Adipocyte (in vitro differentiated cells): ENCODE measurements at regions not wholly inside any gene's neighbourhood (a gene's known extent, or its start where the extent isn't known, plus 50 kb on each side); places are given as distances from the start of the nearest gene placed in this dataset.
"Not testable (repeated sequence)": the region's sequence is repeated elsewhere in the genome, so short reads cannot be mapped to it uniquely, and the experiment has no call there.

Source experiments
- DNase-seq: peaks from one replicate; pipeline ENCODE4 v3.0.0-alpha.2; 2015; ENCODE audit warnings: low read depth
- H3K27me3 ChIP-seq: replicated peaks from 2 replicates; pipeline ENCODE4 v1.7.0; 2013; ENCODE audit warnings: mild to moderate bottlenecking, low read length, moderate library complexity; ENCODE audit not compliant: control insufficient read depth, insufficient read depth
- H3K36me3 ChIP-seq: 2 replicates; pipeline ENCODE4 v1.7.0; 2013; ENCODE audit warnings: low read length, mild to moderate bottlenecking, moderate library complexity; ENCODE audit not compliant: control insufficient read depth, insufficient read depth, severe bottlenecking
- H3K4me1 ChIP-seq: 2 replicates; pipeline ENCODE4 v1.7.0; 2013; ENCODE audit warnings: mild to moderate bottlenecking, low read length, moderate library complexity; ENCODE audit not compliant: control insufficient read depth, insufficient read depth
- H3K4me3 ChIP-seq: 2 replicates; pipeline ENCODE4 v1.7.0; 2013; ENCODE audit warnings: mild to moderate bottlenecking, low read length, moderate library complexity
- H3K9ac ChIP-seq: 2 replicates; pipeline ENCODE4 v1.7.0; 2013; ENCODE audit warnings: mild to moderate bottlenecking, low read length, moderate library complexity
- H3K9me3 ChIP-seq: 2 replicates; pipeline ENCODE4 v1.7.0; 2013; ENCODE audit warnings: mild to moderate bottlenecking, low read length, moderate library complexity; ENCODE audit not compliant: control insufficient read depth

DNA sequence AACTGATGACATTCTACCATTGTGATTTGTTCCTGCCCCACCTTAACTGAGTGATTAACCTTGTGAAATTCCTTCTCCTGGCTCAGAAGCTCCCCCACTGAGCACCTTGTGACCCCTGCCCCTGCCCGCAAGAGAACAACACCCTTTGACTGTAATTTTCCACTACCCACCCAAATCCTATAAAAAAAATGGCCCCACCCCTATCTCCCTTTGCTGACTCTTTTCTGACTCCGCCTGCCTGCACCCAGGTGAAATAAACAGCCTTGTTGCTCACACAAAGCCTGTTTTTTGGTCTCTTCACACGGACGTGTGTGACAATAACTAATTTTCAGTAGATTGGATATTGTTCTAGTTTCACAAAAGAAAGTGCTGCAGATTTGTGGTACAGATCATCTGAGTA lies 492.2 kb downstream of the RAPGEF2 start:
- not testable (repeated sequence) for H3K9ac ChIP-seq, H3K9me3 ChIP-seq, DNase-seq, H3K36me3 ChIP-seq, H3K27me3 ChIP-seq, H3K4me3 ChIP-seq, H3K4me1 ChIP-seq

DNA sequence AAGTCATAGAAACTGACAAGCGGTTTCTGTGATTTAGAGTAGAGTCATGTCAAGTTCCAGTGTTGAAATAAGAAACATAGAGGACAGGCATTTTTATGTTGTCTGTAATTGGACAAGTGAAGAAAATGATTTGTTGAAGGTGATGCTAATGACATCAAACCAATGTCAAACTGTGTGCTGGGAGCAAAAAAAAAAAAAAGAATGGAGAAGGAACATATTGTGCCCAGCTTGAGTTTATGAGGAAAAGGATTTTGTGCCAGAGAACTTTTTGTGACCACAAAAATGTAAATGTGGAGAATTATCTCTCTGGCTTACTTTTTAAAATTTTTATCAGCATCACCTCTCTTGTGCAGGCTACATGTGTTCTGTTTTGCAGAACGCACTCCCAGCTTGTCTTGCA lies 495.7 kb downstream of the RAPGEF2 start:
- no peak overlapping the region for H3K4me3 ChIP-seq
- DNase-seq, result no peak
- no peaks in the 10 kb centered on the region for H3K4me1 ChIP-seq
- H3K27me3 ChIP-seq, result peaks cover 4% of the 10 kb centered on the region
- no peak overlapping the region for H3K9ac ChIP-seq
- no peaks in the 10 kb centered on the region for H3K9me3 ChIP-seq
- no peaks in the 10 kb centered on the region for H3K36me3 ChIP-seq

- peaks cover 4% of the 10 kb centered on the region for H3K27me3 ChIP-seq
- H3K36me3 ChIP-seq, result no peaks in the 10 kb centered on the region
- no peak overlapping the region for H3K9ac ChIP-seq
- no peaks in the 10 kb centered on the region for H3K9me3 ChIP-seq
- H3K4me1 ChIP-seq, result no peaks in the 10 kb centered on the region
- DNase-seq, result no peak
- H3K4me3 ChIP-seq, result no peak overlapping the region
These were observed 497.2 kb downstream of the RAPGEF2 start for GRCh38 chr4:159600061-159600460.

DNA sequence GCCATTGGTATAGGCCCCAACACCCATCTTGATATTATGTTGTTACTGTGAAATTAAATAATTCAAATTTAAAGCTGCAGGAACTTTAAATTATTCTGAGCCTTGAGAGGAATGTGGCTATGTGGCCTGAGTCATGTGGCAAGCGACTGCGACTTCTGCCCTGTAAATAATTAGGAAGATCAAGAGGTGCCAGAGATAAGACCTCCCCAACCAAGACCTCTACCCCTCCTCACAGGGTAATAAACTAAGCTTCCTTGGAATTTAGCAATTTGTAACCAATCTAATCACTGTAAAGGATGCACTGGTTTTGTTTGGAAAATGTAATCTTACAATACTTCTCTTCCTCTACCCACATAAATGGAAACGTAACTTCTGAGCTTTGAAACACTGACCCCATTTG lies 501.9 kb downstream of the RAPGEF2 start:
- H3K9me3 ChIP-seq, result no peaks in the 10 kb centered on the region
- no peak for DNase-seq
- H3K4me3 ChIP-seq, result no peak overlapping the region
- H3K9ac ChIP-seq, result no peak overlapping the region
- no peaks in the 10 kb centered on the region for H3K27me3 ChIP-seq
- H3K4me1 ChIP-seq, result no peaks in the 10 kb centered on the region
- H3K36me3 ChIP-seq, result no peaks in the 10 kb centered on the region

GRCh38 chr4:159606835-159607234 lies 504.0 kb downstream of the RAPGEF2 start:
- H3K4me1 ChIP-seq, result no peaks in the 10 kb centered on the region
- no peaks in the 10 kb centered on the region for H3K27me3 ChIP-seq
- H3K9ac ChIP-seq, result no peak overlapping the region
- no peaks in the 10 kb centered on the region for H3K36me3 ChIP-seq
- no peak overlapping the region for H3K4me3 ChIP-seq
- no peak for DNase-seq
- no peaks in the 10 kb centered on the region for H3K9me3 ChIP-seq

- Histone ChIP-seq H3K4me3 (no peak overlapping the region), H3K9me3 (no peaks in the 10 kb centered on the region), H3K27me3 (no peaks in the 10 kb centered on the region), H3K9ac (no peak overlapping the region), H3K36me3 (no peaks in the 10 kb centered on the region), H3K4me1 (no peaks in the 10 kb centered on the region)
- DNase-seq, result no peak
These were observed 504.9 kb downstream of the RAPGEF2 start for GRCh38 chr4:159607809-159608208.

DNA sequence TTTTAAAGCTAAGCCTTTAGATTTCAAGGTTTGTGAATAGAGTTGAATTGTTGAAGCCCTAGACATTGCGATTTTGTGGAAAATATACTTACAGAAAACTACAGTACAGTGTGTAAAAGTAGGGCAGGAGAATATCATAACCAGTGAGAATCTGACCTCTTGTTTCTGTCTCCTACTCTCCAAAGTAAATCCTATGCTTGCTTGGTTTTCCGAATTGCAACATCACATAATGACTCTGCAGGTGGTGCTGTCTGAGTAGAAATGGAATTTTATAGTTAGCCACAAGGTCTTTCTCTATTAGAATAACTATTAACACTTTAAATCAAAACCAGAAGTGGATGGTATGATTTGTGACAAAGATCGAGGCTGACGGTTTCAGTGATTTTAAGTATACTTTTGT lies 505.6 kb downstream of the RAPGEF2 start:
- DNase-seq, result no peak
- Histone ChIP-seq H3K9me3 (no peaks in the 10 kb centered on the region), H3K36me3 (no peaks in the 10 kb centered on the region), H3K27me3 (no peaks in the 10 kb centered on the region), H3K4me1 (no peaks in the 10 kb centered on the region), H3K4me3 (no peak overlapping the region), H3K9ac (no peak overlapping the region)

DNA sequence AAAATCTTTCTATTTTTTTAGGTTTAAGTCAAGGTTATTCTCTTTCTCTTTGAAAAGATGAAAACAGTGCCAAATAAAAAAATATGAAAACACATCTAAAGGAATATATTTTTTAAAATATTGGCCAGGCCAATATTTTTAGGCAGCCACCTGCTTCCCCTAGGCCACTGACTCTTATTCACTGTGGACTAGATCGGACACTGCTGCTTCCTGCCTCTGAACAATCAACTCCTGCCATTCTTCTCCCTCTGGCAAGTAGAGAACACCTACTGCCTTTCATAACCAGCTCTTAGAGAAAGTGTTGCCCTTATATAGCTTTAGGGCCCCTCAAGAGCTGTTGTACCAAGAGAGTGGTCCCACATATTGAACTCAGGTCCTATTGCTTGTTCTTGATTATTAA lies 529.2 kb downstream of the RAPGEF2 start:
- H3K36me3 ChIP-seq, result no peaks in the 10 kb centered on the region
- no peak overlapping the region for H3K4me3 ChIP-seq
- DNase-seq, result no peak
- H3K9me3 ChIP-seq, result peaks cover 2% of the 10 kb centered on the region
- no peak overlapping the region for H3K9ac ChIP-seq
- no peaks in the 10 kb centered on the region for H3K4me1 ChIP-seq
- H3K27me3 ChIP-seq, result no peaks in the 10 kb centered on the region

DNA sequence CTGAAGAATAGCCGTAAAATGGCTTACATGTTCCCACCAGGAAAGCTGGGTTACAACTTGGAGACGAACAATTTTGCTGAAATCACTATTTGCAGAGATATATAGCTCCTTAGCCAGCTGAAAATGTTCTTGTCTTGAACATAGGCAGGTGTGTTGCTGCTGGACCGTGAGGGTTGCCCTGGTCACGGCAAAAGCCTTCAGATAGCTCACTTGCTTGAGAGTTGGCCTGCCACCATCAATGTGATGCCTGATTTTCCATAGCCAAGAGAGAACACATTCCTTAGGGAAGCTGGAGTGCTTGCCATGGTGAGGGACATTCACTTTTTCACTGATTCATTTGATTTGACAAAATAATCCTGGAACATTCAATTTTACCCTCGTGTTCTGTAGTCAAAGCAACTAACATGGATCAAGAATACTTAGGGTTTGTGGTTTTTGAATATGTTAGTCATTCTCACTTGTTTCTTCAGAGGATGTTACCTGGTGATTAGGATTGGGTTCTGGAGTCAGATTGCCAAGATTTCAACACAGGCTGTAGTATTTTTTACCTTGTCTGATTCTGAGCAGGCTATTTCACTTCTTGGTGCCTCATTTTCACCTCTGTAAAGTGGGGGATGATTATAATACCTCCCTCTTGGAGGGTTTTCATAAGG lies 536.9 kb downstream of the RAPGEF2 start:
- Histone ChIP-seq H3K4me1 (no peaks in the 10 kb centered on the region), H3K27me3 (no peaks in the 10 kb centered on the region), H3K9ac (no peak overlapping the region), H3K9me3 (no peaks in the 10 kb centered on the region), H3K4me3 (no peak overlapping the region), H3K36me3 (no peaks in the 10 kb centered on the region)
- no peak for DNase-seq

DNA sequence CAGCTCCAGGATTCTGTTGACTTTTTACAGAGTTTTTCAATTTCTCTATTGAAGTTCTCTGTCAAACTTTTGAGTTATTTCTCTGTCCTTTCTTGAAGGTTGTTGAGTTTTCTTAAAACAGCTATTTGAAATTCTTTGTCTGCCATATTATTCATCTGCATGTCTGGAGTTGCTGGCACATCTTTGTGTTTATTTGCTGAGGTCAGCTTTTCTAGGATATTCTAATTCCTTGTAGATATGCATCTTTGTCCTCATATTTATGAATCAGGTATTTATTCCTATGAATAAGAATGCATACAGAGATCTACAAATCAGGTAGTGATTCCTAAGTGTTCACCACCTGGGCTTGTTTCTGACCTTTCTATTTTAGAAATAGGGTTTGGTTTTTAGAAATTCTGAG lies 546.4 kb downstream of the RAPGEF2 start:
- H3K4me1 ChIP-seq, result no peaks in the 10 kb centered on the region
- H3K9ac ChIP-seq, result no peak overlapping the region
- H3K27me3 ChIP-seq, result no peaks in the 10 kb centered on the region
- peaks cover 7% of the 10 kb centered on the region for H3K9me3 ChIP-seq
- H3K4me3 ChIP-seq, result no peak overlapping the region
- no peak for DNase-seq
- no peaks in the 10 kb centered on the region for H3K36me3 ChIP-seq

GRCh38 chr4:159652871-159653270 lies 550.0 kb downstream of the RAPGEF2 start:
- H3K9me3 ChIP-seq, result peaks cover 7% of the 10 kb centered on the region
- H3K9ac ChIP-seq, result no peak overlapping the region
- no peak overlapping the region for H3K4me3 ChIP-seq
- no peaks in the 10 kb centered on the region for H3K4me1 ChIP-seq
- no peak for DNase-seq
- H3K36me3 ChIP-seq, result no peaks in the 10 kb centered on the region
- no peaks in the 10 kb centered on the region for H3K27me3 ChIP-seq

GRCh38 chr4:159655547-159655946 lies 552.7 kb downstream of the RAPGEF2 start:
- no peaks in the 10 kb centered on the region for H3K4me1 ChIP-seq
- peaks cover 3% of the 10 kb centered on the region for H3K9me3 ChIP-seq
- H3K36me3 ChIP-seq, result no peaks in the 10 kb centered on the region
- no peak for DNase-seq
- H3K9ac ChIP-seq, result no peak overlapping the region
- H3K27me3 ChIP-seq, result no peaks in the 10 kb centered on the region
- no peak overlapping the region for H3K4me3 ChIP-seq
